Smooth muscle cell of the brain vasculature (primary cell): ENCODE measurements at regions not wholly inside any gene's neighbourhood (a gene's known extent, or its start where the extent isn't known, plus 50 kb on each side); places are given as distances from the start of the nearest gene placed in this dataset.
"Not testable (repeated sequence)": the region's sequence is repeated elsewhere in the genome, so short reads cannot be mapped to it uniquely, and the experiment has no call there.

Experiments used
- DNase-seq: peaks from one replicate; pipeline ENCODE4 v3.0.0-alpha.2; 2012; ENCODE audit warnings: low read depth, low spot score

DNA sequence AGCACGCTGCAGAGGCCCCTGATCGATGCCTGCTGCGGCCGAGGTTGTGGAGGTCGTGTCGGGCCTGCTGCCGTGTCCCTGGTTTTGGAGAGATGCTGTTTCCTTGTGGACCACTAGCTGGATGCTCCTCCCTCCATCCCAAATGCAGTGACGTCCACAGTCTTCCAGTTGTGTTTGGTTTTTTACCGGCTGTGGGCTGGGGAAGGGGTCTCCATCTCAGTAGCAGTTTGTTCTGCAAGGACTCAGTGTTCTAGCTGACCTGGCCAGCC, 143.0 kb upstream of the SHH start:
- no peak for DNase-seq

DNA sequence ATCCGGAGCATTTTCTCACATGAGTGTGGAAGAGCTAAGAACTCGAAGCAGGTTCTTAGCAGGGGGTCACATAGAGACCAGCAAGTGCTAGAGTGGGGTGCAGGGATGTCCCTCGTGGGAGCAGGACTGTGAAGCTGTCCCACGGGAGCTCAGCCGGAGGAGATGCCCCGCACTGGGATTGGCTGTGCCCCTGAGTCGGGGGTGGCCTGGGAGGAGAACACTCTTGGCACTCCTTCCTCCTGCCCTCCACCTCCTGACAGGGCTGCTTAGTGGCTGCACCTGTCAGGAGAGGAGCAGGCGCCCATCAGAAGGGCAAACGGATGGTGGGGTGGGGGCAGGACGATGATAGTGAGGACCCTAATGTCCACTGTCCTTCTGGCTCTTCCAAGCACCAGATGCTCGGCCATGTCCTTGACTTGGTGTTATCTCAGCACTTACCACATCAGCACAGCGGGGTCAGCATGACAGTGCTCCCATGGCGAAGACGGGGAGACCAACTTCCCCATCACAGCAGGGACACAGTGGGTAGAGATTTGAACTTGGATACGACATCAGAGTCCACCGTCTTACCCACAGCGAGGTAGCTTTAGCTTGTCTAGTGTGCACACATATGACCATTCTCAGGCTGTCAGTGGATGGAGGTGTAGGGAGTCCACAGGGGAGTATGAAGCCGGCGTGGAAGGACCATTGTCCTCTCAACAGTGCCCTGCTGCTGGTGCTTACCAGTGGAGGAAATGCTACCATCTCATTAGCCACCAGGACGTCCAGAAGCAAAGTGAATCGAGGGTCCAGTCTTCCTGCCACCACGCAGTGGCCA, 142.5 kb upstream of the SHH start:
- no peak for DNase-seq

DNA sequence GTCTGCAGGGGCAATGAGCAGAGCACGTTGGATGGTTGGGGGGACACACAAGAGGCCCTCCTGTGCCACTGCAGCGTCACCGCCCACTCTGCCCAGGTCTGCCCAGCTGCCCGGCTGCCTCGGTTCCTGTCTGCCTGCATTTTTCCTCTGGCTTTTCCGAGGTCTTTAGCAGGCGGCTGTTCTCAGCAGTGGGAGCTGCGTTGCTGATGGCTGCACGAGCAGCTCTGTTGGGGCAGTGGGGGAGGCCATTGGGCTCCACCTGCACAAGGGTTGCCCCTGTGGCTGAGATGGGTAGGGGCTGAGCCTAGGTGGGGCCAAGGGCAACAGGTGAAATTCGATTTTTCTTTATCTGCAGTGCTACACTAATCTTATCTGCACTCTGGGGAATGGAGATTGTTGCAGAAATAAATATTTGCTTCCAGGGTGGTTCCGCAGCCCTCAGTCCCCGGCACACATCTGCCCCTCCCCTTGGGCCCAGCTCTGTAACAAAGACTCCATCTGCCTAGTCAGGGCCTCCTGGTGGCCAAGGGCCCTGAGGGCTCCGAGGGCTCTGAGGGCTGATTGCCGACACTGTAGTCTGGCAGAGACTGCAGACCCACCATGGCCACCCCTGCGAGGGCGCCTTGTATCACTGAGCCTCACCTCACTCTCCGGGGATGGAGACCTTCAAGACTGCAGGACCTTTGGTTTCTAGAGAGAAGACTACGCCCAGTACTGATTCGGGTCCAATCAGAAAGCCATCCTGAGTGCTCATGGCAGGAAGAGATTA, 141.7 kb upstream of the SHH start:
- DNase-seq: no peak

DNA sequence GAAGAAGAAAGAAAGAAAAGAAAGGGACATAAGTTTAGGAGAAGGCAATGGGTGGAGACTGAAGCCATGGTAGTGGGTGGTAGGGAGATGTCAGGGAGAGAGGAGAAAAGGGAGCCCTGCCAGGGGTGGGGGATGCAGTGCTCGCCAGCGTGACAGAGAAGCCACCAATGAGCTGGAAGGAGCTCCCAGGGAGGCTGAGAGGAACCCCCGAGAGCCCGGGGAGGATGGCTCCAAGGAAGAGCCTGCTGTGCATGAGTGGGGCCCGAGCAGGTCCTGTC, 141.2 kb upstream of the SHH start:
- DNase-seq: no peak

DNA sequence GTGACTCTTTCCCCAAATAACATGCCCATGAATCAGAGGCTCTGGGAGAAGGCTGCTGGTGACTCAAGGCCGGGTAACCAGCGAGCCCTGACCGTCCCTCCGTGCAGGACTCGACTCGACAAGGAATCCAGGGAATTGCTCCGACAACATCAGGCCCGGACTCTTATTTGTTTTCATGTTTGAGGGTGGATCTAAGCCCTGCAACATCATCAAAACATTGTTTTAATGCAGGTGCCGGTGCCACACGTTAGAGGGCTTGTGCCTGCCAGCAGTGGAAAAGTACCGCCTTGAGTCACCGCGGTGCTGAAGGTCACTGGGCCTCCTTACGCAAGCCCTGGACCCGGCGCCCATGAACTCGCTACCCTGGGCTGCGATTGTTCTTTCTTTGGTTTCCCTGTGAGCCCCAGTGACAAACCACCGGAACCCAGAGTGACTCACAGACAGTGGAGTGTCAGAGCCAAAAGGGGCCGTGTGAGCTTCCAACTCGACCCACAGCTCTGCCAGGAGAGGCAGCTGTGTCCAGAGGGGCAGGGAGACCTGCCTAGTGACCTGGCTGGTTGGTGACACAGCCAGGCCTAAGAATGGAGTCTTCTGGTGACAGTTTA, 139.4 kb upstream of the SHH start:
- peak; percentile 23 for DNase-seq

DNA sequence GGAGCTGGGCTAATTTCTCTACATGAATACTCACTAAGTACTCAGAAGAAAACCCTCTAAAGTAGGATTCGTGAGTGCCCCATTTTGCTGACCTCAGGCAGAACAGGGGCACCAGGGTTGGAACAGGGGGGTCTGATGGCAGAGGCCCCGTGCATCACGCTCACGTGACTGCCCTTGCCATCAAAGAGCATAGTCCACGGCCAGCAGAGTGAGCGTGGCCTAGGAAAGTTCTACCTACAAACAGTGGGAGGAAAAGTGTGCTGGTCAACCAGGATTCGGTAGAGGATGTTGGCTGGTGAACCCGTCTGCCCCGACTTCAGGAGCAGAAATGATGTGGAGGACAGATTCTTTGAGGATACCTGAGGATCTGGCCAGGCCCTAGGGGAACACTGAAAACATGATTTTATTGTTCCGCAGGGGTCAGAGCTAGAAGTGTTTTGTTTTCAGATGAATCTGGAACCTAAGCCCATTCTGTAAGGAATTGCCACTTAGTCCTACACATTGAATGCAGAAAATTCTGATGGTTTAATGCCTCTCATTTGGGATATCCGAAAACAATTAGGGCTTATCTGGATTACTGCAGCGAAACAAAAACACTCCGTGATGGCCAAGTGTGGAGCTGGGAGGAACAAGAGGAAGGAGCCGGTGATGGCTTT, 138.8 kb upstream of the SHH start:
- no peak for DNase-seq

DNA sequence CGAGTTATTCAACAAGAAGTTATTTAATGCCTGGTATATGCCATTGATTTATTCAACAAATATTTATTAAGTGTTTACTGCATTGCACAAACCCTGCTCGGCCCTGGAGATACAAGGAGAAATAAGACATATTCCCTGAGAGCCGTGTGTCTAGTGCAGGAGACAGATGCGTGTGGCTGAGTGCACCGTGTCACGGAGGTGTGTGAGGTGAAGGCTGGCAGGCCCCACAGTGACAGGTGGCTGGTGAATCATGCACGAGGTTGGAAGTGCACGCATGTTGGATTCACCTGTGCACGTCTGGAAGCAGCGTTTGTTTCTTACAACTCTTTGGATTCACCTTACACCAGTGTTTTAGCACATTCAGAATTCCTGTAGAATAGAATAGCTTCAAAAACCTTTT, 136.6 kb upstream of the SHH start:
- DNase-seq: no peak

DNA sequence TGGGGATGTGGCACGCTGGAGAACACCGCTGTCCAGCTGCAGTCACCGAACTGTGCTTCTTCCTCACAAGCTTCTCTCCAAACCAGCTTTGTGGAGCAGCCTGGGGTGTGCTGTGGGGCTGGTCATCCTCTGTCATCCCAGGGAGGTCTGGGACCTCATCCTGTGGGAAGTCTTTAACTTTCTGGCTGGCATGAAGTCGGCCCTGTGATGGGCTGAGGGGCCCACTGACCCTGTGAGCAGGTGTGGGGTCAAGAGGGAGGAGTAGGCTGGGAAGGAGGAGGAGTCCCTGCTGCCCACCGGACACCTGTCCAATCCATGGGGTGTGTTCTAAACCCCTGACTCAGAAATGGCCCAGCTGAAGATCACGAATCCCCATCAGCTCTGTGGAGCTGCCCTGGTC, 136.2 kb upstream of the SHH start:
- no peak for DNase-seq

DNA sequence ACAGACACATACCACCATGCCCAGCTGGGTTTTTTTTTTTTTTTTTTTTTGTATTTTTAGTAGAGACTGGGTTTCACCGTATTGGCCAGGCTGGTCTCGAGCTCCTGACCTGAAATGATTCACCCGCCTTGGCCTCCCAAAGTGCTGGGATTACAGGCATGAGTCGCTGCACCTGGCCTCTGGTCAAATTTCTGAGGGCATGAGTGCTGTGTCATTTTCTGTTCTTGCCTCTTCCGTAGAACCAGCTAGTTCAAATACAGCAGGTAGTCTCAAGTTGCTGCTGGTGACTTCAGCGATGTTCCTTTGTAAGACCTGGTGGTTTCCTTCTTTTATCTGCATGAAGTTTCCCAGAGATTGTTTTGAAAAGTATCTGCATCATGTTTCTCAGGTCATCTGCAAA, 134.8 kb upstream of the SHH start:
- no peak for DNase-seq

DNA sequence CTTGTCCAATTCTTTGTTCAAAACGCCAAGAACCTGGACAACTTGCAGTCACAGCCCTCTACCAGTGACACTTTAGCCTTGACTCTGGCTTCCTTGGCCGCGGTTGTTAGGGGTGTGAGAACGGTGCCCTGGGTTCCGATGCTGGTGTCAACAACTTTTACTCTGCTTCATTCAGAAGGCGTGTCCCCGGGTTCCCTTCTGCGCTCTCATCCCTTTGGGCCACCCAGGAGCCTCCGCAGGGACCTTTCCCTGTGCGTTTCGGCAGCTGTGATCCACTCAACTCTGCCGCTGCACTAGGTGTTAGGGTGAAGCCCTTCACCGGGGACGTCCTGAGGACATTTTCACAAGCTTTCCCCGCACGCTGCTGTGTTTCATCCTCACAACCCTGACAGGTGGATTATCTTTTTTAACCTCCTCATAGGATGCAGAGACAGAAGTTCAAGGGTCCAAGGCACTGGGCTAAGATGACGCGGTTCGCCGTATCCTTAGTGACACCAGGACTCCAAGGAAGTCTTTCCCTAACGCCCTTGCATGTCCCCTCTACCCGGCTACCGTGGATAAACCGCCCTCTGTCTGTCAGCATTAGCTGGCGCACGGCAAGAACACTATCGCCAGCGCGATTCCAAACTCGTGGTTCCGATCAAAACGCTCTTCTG, 133.5 kb upstream of the SHH start:
- no peak for DNase-seq

DNA sequence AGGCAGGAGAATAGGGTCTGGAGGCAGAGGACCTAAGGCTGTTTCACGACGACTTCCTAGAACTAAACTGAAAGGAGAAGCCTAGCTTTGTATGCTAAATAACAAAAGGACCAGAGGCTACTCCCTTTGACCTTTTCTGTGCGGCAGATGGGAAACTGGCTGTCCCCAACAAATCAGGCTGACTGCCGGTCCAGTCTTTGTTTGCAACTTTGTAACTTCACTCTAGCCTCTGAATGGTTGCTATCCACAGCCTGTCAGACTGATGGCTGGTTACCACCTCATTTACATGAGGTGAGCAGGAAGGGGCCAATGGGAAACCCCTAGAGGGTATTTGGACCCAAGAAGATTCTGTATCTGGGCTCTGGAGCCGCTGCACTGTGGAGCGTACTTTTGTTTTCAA, 132.6 kb upstream of the SHH start:
- DNase-seq: no peak

DNA sequence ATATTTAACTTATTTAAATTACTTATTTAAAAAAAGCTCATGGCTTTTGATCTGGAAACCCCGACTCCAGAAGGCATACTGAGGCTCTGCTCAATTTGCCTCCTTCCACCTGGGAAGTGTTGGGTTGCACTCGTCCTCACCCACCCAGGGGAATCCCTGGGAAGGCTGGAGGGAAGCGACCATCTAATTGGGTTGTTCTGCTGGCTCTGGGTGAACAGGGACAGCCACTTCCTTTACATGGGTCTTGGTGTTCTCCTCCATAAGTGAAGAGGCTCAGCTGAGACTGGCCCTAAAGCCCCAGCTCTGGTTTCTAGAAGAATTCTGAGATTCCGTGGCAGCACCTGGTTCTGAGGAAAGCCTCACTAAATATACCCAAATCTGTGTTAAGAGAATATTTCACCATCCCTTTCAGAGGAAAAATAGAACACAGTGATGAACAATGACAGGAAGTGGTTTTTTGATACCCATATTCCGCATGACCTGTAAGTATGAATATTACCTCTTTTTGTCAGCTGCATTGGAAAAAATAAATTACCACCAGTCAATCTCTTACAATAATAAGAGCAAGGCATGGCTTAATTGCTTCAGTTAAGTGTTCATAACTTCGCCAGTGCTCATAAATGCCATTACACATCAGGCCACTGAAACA, 131.1 kb upstream of the SHH start:
- DNase-seq: no peak

DNA sequence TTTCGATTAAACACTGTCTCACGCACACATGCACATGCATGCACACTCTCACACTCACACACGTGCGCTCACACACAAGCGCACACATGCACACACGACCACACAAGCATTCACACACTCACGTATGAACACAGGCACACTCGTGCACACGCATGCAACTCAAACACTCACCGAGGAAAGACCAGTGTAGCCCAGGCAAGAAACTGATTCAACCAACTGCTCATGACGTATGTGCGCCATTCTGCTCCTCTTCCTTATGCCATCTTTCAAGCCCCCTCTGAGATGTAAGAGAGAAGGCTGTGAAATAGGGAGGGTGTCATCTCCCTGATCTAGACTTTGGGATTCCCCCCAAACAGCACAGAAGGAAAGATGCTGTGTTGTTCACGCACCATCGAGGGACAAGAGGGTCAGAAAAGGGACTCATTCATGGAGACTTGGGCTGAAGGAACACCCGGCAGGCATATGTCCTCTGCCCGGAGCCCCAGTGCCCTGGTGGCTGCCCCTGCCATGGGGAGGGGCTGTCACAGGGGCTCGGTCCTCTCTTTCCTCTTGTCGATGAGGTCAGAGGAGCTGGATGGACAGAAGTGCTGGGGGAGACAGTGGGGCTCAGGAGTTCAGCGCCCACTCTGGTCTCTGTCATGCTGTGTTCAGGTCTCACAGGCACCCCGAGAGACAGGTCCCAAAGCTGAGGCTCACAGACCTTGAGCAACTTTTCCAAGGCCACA, 130.1 kb upstream of the SHH start:
- DNase-seq: no peak

DNA sequence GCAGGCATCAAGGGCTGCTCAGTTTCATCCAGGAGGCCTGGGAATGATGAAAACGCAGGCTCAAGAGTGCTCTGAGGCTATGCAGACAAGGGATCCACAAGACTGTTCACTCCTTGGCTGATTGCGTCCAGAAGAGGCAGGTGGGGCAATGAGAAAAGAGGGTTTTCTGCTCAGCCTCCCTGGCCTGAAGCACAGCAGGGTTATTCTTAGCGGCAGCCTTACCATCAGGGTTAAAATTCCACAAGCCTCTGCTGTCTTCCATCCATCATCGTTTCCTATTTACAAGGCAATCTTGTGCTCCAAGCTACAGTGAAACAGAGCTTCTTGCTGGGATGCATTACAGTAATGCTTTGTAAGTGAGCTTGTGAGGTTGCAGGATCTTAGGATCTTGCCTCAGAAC, 129.4 kb upstream of the SHH start:
- DNase-seq: no peak

DNA sequence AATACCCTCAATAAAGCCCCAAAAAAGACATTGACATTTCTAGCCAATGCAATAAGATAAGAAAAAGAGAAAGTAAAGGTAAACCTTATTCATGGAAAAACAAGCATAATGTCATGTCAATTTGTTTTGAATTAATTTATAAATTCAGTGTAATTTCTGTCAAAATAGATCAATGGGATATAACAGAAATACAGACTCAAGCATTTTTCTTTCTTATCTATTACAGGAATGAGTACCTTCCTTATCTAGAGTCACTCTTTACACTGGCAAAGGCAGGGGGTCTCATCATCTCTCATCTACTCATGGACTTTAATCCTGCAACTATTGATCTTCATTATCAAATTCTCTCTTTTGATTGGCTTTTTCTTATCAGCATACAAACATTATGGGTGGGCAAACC, 127.1 kb upstream of the SHH start:
- no peak for DNase-seq

DNA sequence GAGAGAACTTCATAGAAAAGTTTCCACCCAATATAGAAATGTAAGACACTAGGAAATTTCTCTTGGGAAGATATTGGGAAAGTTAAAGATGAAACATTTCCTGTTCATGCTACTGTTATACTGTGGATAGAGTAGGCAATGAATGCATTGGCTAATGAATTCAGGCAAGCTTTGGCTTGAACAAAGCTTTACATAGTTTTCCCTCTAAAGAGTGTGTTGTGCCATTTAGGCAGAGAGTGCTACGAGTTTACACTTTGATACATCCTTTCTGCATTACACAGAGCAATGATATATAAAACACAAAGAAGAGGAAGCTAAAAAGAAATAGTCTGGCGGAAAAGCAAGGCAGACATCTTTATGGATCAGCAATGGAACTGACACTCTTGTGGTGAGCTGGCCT, 125.9 kb upstream of the SHH start:
- no peak for DNase-seq

DNA sequence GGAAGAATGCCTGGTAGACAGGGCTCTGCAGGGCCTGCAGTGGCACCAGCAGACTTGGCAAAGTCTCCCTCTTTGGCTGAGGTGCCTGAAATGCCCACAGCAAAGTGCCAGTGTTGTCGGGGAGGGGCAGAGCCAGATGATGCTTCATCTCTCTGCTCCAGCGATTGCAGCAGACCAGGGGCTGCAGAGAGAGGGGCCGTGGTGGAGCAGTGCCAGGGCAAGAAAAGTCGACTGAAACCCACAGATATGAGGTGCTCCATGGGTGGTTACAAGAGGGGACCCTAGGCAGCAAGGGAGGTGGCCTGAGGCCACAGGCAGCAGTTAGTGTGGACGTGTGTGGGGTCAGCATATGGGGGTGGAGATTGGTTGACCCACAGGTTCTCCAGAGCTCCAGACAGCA, 123.5 kb upstream of the SHH start:
- no peak for DNase-seq

DNA sequence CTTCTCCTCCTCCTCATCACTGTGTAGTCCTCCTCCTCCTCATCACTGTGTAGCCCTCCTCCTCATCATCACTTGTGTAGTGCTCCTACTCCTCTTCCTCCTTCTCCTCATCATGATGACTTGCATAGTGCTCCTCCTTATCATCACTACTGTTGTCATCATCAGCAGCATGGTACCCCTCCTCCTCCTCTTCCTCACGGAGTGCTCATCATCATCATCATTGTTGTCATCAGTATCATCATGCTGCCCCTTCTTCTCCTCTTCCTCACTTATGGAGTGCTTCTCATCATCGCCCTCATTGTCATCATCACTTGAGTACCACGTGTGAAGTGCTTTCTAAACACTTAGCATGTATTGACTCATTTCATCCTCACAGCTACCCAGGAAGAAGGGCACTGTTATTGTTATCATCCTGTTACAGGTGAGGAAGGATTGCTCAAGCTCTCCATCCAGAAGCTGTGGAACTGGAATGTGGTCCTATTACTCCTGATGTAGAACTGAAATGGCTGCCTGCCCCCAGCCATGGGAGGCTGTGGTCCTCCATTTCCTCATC, 122.8 kb upstream of the SHH start:
- DNase-seq: no peak

DNA sequence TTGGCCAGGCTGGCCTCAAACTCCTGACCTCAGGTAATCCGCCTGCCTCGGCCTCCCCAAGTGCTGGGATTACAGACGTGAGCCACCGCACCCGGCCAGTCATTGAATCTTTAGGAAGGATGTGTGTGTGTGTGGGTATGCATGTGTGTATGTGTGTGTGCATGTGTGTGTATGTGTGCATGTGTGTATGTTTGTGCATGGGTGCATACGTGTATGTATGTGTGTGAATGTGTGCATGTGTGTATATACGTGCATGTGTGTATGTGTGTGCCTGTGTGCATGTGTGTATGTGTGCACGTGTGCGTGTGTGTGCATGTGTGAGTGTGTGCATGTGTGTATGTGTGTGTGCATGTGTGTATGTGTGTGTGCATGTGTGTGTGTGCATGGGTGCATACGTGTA, 120.1 kb upstream of the SHH start:
- not testable (repeated sequence) for DNase-seq

DNA sequence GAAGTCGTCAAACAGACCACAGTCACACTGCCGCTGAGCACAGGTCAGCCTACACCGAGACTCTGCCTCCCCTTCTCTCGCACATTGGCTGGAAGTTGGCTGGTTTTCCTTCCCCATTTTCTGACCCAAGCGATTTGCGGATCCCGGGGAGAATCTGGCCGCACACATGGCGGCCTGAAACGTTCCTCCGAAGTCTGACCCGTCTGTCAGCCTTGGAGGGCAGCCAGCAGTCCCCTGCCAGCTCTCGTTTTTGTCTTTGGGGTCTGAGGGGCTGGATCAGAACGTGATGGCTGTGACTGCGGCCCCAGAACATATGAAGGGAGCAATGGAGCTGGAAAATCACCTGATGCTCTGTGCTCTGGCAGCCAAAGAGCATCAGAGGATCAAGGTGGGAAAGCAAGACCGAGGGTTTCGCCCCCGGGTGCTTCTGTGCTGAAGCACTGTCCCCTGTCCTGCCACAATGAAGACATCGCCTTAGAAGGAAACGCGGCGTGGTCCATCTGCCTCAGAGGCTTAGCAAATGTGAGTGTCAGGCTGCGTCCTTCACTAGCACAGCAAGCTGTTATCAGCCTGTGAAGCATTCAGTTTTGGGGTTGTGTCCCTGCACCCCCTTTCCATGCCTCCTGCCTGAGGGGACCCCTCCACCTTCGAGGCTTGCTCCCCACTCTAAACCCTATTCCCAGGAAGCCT, 119.3 kb upstream of the SHH start:
- no peak for DNase-seq
